WTC11 (cell line): ENCODE measurements at regions not wholly inside any gene's neighbourhood (a gene's known extent, or its start where the extent isn't known, plus 50 kb on each side); places are given as distances from the start of the nearest gene placed in this dataset.

Source experiments
- CREM ChIP-seq: sonication (generic); formaldehyde crosslinking; IDR thresholded peaks from 2 replicates; pipeline ENCODE4 v1.8.1; 2022; ENCODE audit warnings: mild to moderate bottlenecking, missing genetic modification reagents, moderate library complexity
- CTCF ChIP-seq: fragments of 200-600 bp; IDR thresholded peaks from 2 replicates; pipeline ENCODE4 v1.8.0; 2022; ENCODE audit warnings: antibody characterized with exemption
- FOXP1 ChIP-seq: sonication (generic); formaldehyde crosslinking; IDR thresholded peaks from 2 replicates; pipeline ENCODE4 v1.8.0; 2022; ENCODE audit warnings: missing genetic modification reagents, mild to moderate bottlenecking, moderate library complexity, borderline replicate concordance
- JUN ChIP-seq: sonication (generic); formaldehyde crosslinking; IDR thresholded peaks from 2 replicates; pipeline ENCODE4 v1.8.0; 2023; ENCODE audit warnings: mild to moderate bottlenecking, missing genetic modification reagents
- PREB ChIP-seq: sonication (generic); formaldehyde crosslinking; IDR thresholded peaks from 2 replicates; pipeline ENCODE4 v1.8.1; 2022; ENCODE audit warnings: mild to moderate bottlenecking, missing genetic modification reagents, moderate library complexity, borderline replicate concordance
- SOX15 ChIP-seq: fragments of 250-450 bp; sonication (Bioruptor Pico); IDR thresholded peaks from 2 replicates; pipeline ENCODE4 v1.9.0; 2021; ENCODE audit warnings: mild to moderate bottlenecking

- TF ChIP-seq CTCF (no peak), CREM (CRISPR knock-in tag) (no peak), JUN (CRISPR knock-in tag) (no peak), PREB (CRISPR knock-in tag) (no peak), SOX15 (CRISPR knock-in tag) (no peak), FOXP1 (CRISPR knock-in tag) (no peak)
Measured at GRCh38 chr11:130775306-130776060, 140.8 kb downstream of the SNX19 start.
